ENCODE measurements at regions not wholly inside any gene's neighbourhood (a gene's known extent, or its start where the extent isn't known, plus 50 kb on each side); places are given as distances from the start of the nearest gene placed in this dataset.

GRCh38 chr1:168920456-168921094 is 185.9 kb upstream of the ATP1B1 start:
- H3K9me3 ChIP-seq (ENCODE audit: control insufficient read depth, low read length, poor library complexity, severe bottlenecking), result no peaks in the 10 kb centered on the region
- DNase-seq, result no peak
- Mint-ChIP-seq H3K27ac (no peak overlapping the region), H3K27me3 (peaks cover 8% of the 10 kb centered on the region), H3K4me1 (peaks cover 8% of the 10 kb centered on the region), H3K4me3 (no peak overlapping the region), H3K36me3 (ENCODE audit: low read depth) (no peaks in the 10 kb centered on the region)
- no peak for ATAC-seq

GRCh38 chr1:168921629-168922028 is 184.9 kb upstream of the ATP1B1 start:
- Mint-ChIP-seq H3K4me3 (no peak overlapping the region), H3K27ac (no peak overlapping the region), H3K27me3 (peaks cover 8% of the 10 kb centered on the region), H3K36me3 (ENCODE audit: low read depth) (no peaks in the 10 kb centered on the region), H3K4me1 (peaks cover 8% of the 10 kb centered on the region)
- DNase-seq (no peak), ATAC-seq (no peak)
- peaks cover 6% of the 10 kb centered on the region for H3K9me3 ChIP-seq (ENCODE audit: control insufficient read depth, low read length, poor library complexity, severe bottlenecking)

- Mint-ChIP-seq H3K4me1 (peaks cover 6% of the 10 kb centered on the region), H3K27ac (no peak overlapping the region), H3K27me3 (peaks cover 19% of the 10 kb centered on the region), H3K36me3 (ENCODE audit: low read depth) (no peaks in the 10 kb centered on the region), H3K4me3 (no peak overlapping the region)
- DNase-seq (no peak), ATAC-seq (no peak)
- H3K9me3 ChIP-seq (ENCODE audit: control insufficient read depth, low read length, poor library complexity, severe bottlenecking), result peaks cover 6% of the 10 kb centered on the region
These were observed 182.9 kb upstream of the ATP1B1 start for GRCh38 chr1:168923521-168924136.

GRCh38 chr1:168924976-168925375 is 181.5 kb upstream of the ATP1B1 start:
- H3K4me3 Mint-ChIP-seq, result no peak overlapping the region
- no peak for DNase-seq
- peaks cover 4% of the 10 kb centered on the region for H3K4me1 Mint-ChIP-seq
- no peaks in the 10 kb centered on the region for H3K36me3 Mint-ChIP-seq (ENCODE audit: low read depth)
- peaks cover 6% of the 10 kb centered on the region for H3K9me3 ChIP-seq (ENCODE audit: control insufficient read depth, low read length, poor library complexity, severe bottlenecking)
- H3K27ac Mint-ChIP-seq, result no peak overlapping the region
- no peak for ATAC-seq
- peaks cover 27% of the 10 kb centered on the region for H3K27me3 Mint-ChIP-seq

GRCh38 chr1:168926236-168926635 is 180.3 kb upstream of the ATP1B1 start:
- ATAC-seq, result no peak

GRCh38 chr1:168932539-168932938 is 174.0 kb upstream of the ATP1B1 start:
- peaks cover 18% of the 10 kb centered on the region for H3K27me3 Mint-ChIP-seq
- H3K36me3 Mint-ChIP-seq (ENCODE audit: low read depth), result no peaks in the 10 kb centered on the region
- DNase-seq, result no peak
- H3K9me3 ChIP-seq (ENCODE audit: control insufficient read depth, low read length, poor library complexity, severe bottlenecking), result no peaks in the 10 kb centered on the region
- H3K4me1 Mint-ChIP-seq, result no peaks in the 10 kb centered on the region
- no peak overlapping the region for H3K4me3 Mint-ChIP-seq
- ATAC-seq, result no peak
- H3K27ac Mint-ChIP-seq, result no peak overlapping the region

More at GRCh38 chr1:168926236-168926635, 180.3 kb upstream of the ATP1B1 start:
- no peaks in the 10 kb centered on the region for H3K36me3 Mint-ChIP-seq (ENCODE audit: low read depth)
- H3K27me3 Mint-ChIP-seq, result peaks cover 27% of the 10 kb centered on the region
- no peak overlapping the region for H3K27ac Mint-ChIP-seq
- DNase-seq, result no peak
- peaks cover 6% of the 10 kb centered on the region for H3K9me3 ChIP-seq (ENCODE audit: control insufficient read depth, low read length, poor library complexity, severe bottlenecking)
- peaks cover 4% of the 10 kb centered on the region for H3K4me1 Mint-ChIP-seq
- no peak overlapping the region for H3K4me3 Mint-ChIP-seq

GRCh38 chr1:168933141-168933805 is 173.2 kb upstream of the ATP1B1 start:
- H3K27ac Mint-ChIP-seq, result no peak overlapping the region
- no peak overlapping the region for H3K4me3 Mint-ChIP-seq
- H3K27me3 Mint-ChIP-seq, result peaks cover 11% of the 10 kb centered on the region
- no peaks in the 10 kb centered on the region for H3K36me3 Mint-ChIP-seq (ENCODE audit: low read depth)
- H3K9me3 ChIP-seq (ENCODE audit: control insufficient read depth, low read length, poor library complexity, severe bottlenecking), result no peaks in the 10 kb centered on the region
- no peak for ATAC-seq
- H3K4me1 Mint-ChIP-seq, result no peaks in the 10 kb centered on the region
- no peak for DNase-seq

- no peaks in the 10 kb centered on the region for H3K36me3 Mint-ChIP-seq (ENCODE audit: low read depth)
- no peaks in the 10 kb centered on the region for H3K4me1 Mint-ChIP-seq
- H3K27me3 Mint-ChIP-seq, result peaks cover 28% of the 10 kb centered on the region
- H3K27ac Mint-ChIP-seq, result no peak overlapping the region
- H3K4me3 Mint-ChIP-seq, result no peak overlapping the region
- ATAC-seq (no peak), DNase-seq (no peak)
- H3K9me3 ChIP-seq (ENCODE audit: control insufficient read depth, low read length, poor library complexity, severe bottlenecking), result no peaks in the 10 kb centered on the region
These were observed 167.2 kb upstream of the ATP1B1 start for GRCh38 chr1:168939110-168939946.

- no peak overlapping the region for H3K4me3 Mint-ChIP-seq
- ATAC-seq, result no peak
- H3K27ac Mint-ChIP-seq, result no peak overlapping the region
- H3K4me1 Mint-ChIP-seq, result no peaks in the 10 kb centered on the region
- H3K36me3 Mint-ChIP-seq (ENCODE audit: low read depth), result no peaks in the 10 kb centered on the region
- H3K9me3 ChIP-seq (ENCODE audit: control insufficient read depth, low read length, poor library complexity, severe bottlenecking), result no peaks in the 10 kb centered on the region
- H3K27me3 Mint-ChIP-seq, result peaks cover 30% of the 10 kb centered on the region
- no peak for DNase-seq
These were observed 166.6 kb upstream of the ATP1B1 start for GRCh38 chr1:168939947-168940223.

GRCh38 chr1:168941640-168942039 is 164.8 kb upstream of the ATP1B1 start:
- Mint-ChIP-seq H3K4me1 (no peaks in the 10 kb centered on the region), H3K27ac (no peak overlapping the region), H3K27me3 (peaks cover 30% of the 10 kb centered on the region), H3K4me3 (no peak overlapping the region), H3K36me3 (ENCODE audit: low read depth) (no peaks in the 10 kb centered on the region)
- ATAC-seq (no peak), DNase-seq (no peak)
- H3K9me3 ChIP-seq (ENCODE audit: control insufficient read depth, low read length, poor library complexity, severe bottlenecking), result no peaks in the 10 kb centered on the region

- Mint-ChIP-seq H3K27ac (no peak overlapping the region), H3K4me3 (no peak overlapping the region), H3K27me3 (peaks cover 30% of the 10 kb centered on the region), H3K4me1 (no peaks in the 10 kb centered on the region), H3K36me3 (ENCODE audit: low read depth) (no peaks in the 10 kb centered on the region)
- DNase-seq, result no peak
- no peaks in the 10 kb centered on the region for H3K9me3 ChIP-seq (ENCODE audit: control insufficient read depth, low read length, poor library complexity, severe bottlenecking)
- no peak for ATAC-seq
These were observed 164.3 kb upstream of the ATP1B1 start for GRCh38 chr1:168942165-168942564.

- Mint-ChIP-seq H3K27me3 (peaks cover 20% of the 10 kb centered on the region), H3K36me3 (ENCODE audit: low read depth) (no peaks in the 10 kb centered on the region), H3K4me1 (no peaks in the 10 kb centered on the region), H3K27ac (no peak overlapping the region), H3K4me3 (no peak overlapping the region)
- H3K9me3 ChIP-seq (ENCODE audit: control insufficient read depth, low read length, poor library complexity, severe bottlenecking), result no peaks in the 10 kb centered on the region
- no peak for ATAC-seq
- no peak for DNase-seq
These were observed 160.6 kb upstream of the ATP1B1 start for GRCh38 chr1:168945870-168946269.

- no peaks in the 10 kb centered on the region for H3K9me3 ChIP-seq (ENCODE audit: control insufficient read depth, low read length, poor library complexity, severe bottlenecking)
- ATAC-seq (no peak), DNase-seq (no peak)
- H3K36me3 Mint-ChIP-seq (ENCODE audit: low read depth), result no peaks in the 10 kb centered on the region
- H3K4me1 Mint-ChIP-seq, result no peaks in the 10 kb centered on the region
- no peak overlapping the region for H3K4me3 Mint-ChIP-seq
- H3K27ac Mint-ChIP-seq, result no peak overlapping the region
- H3K27me3 Mint-ChIP-seq, result peaks cover 16% of the 10 kb centered on the region
These were observed 159.4 kb upstream of the ATP1B1 start for GRCh38 chr1:168947041-168947440.
